GM12891 (cell line): ENCODE measurements at regions not wholly inside any gene's neighbourhood (a gene's known extent, or its start where the extent isn't known, plus 50 kb on each side); places are given as distances from the start of the nearest gene placed in this dataset.

Experiments used
- DNase-seq: peaks from one replicate; pipeline ENCODE4 v3.0.0; 2011; ENCODE audit warnings: low spot score; ENCODE audit not compliant: insufficient read length
- FAIRE-seq: peaks from 2 replicates; lab custom pipeline; 2011; peaks lifted over from hg19 to GRCh38; lab: Jason Lieb, UNC
- PAX5 ChIP-seq: IDR thresholded peaks from 2 replicates; pipeline ENCODE4 v1.6.1; 2011; ENCODE audit warnings: low read length, moderate library complexity, mild to moderate bottlenecking; ENCODE audit not compliant: insufficient read depth, severe bottlenecking
- POLR2A ChIP-seq: IDR thresholded peaks from 2 replicates; pipeline ENCODE4 v1.6.1; 2011; ENCODE audit warnings: low read depth, low read length, control low read depth
- POLR2AphosphoS5 ChIP-seq: IDR thresholded peaks from 2 replicates; pipeline ENCODE4 v1.6.1; 2011; ENCODE audit warnings: low read depth, low read length, control low read depth
- POU2F2 ChIP-seq: IDR thresholded peaks from 2 replicates; pipeline ENCODE4 v1.6.1; 2011; ENCODE audit warnings: low read depth, mild to moderate bottlenecking, control low read depth, low read length, moderate library complexity
- SPI1 ChIP-seq: IDR thresholded peaks from 2 replicates; pipeline ENCODE4 v1.6.1; 2011; ENCODE audit warnings: low read depth, low read length, control low read depth
- TAF1 ChIP-seq: IDR thresholded peaks from 2 replicates; pipeline ENCODE4 v1.6.1; 2011; ENCODE audit warnings: low read depth, low read length, control low read depth

- DNase-seq (no peak), FAIRE-seq (no peak)
- no peak for TF ChIP-seq POU2F2
- TF ChIP-seq POLR2AphosphoS5 = no peak
- TF ChIP-seq POLR2A = no peak
- TF ChIP-seq PAX5 = no peak
- TF ChIP-seq TAF1 = no peak
- TF ChIP-seq SPI1 = no peak
Measured at GRCh38 chr17:33785281-33785680, 469.8 kb upstream of the CCL2 start.

GRCh38 chr17:33786478-33786877 is 468.6 kb upstream of the CCL2 start:
- DNase-seq = no peak
- no peak for FAIRE-seq
- TF ChIP-seq POU2F2 (no peak), SPI1 (no peak), POLR2A (no peak), TAF1 (no peak), PAX5 (no peak), POLR2AphosphoS5 (no peak)

- DNase-seq (no peak), FAIRE-seq (no peak)
- TF ChIP-seq POLR2A (no peak), TAF1 (no peak), POLR2AphosphoS5 (no peak), POU2F2 (no peak), SPI1 (no peak), PAX5 (no peak)
Measured at GRCh38 chr17:33789658-33790057, 465.4 kb upstream of the CCL2 start.

GRCh38 chr17:33797181-33797580 is 457.9 kb upstream of the CCL2 start:
- FAIRE-seq (no peak), DNase-seq (no peak)
- TF ChIP-seq TAF1 = no peak
- no peak for TF ChIP-seq POLR2AphosphoS5
- no peak for TF ChIP-seq SPI1
- no peak for TF ChIP-seq PAX5
- TF ChIP-seq POLR2A = no peak
- TF ChIP-seq POU2F2 = no peak

GRCh38 chr17:33798308-33798707 is 456.8 kb upstream of the CCL2 start:
- TF ChIP-seq POU2F2 (no peak), TAF1 (no peak), POLR2AphosphoS5 (no peak), PAX5 (no peak), POLR2A (no peak), SPI1 (no peak)
- DNase-seq (no peak), FAIRE-seq (no peak)

GRCh38 chr17:33802349-33803198 is 452.5 kb upstream of the CCL2 start:
- no peak for DNase-seq
- FAIRE-seq = no peak
- TF ChIP-seq SPI1 (no peak), POLR2AphosphoS5 (no peak), POU2F2 (no peak), TAF1 (no peak), PAX5 (no peak), POLR2A (no peak)

GRCh38 chr17:33803199-33803685 is 451.8 kb upstream of the CCL2 start:
- FAIRE-seq = no peak

GRCh38 chr17:33803686-33804085 is 451.4 kb upstream of the CCL2 start:
- FAIRE-seq = no peak
- TF ChIP-seq SPI1 = no peak
- no peak for TF ChIP-seq POLR2A
- TF ChIP-seq POU2F2 = no peak
- no peak for TF ChIP-seq TAF1
- TF ChIP-seq PAX5 = no peak
- no peak for TF ChIP-seq POLR2AphosphoS5
- no peak for DNase-seq

More at GRCh38 chr17:33803199-33803685, 451.8 kb upstream of the CCL2 start:
- TF ChIP-seq TAF1 (no peak), SPI1 (no peak), POLR2AphosphoS5 (no peak), POLR2A (no peak), PAX5 (no peak), POU2F2 (no peak)
- DNase-seq = no peak

GRCh38 chr17:33804401-33804800 is 450.7 kb upstream of the CCL2 start:
- FAIRE-seq (no peak), DNase-seq (no peak)
- no peak for TF ChIP-seq PAX5
- no peak for TF ChIP-seq POLR2A
- TF ChIP-seq SPI1 = no peak
- no peak for TF ChIP-seq POU2F2
- TF ChIP-seq TAF1 = no peak
- TF ChIP-seq POLR2AphosphoS5 = no peak
